OCI-LY1 (cell line): ENCODE measurements at regions not wholly inside any gene's neighbourhood (a gene's known extent, or its start where the extent isn't known, plus 50 kb on each side); places are given as distances from the start of the nearest gene placed in this dataset.

Source experiments
- CTCF ChIP-seq: fragments of 200-600 bp; sonication (generic), shearing (Covaris generic); IDR thresholded peaks from 2 replicates; pipeline ENCODE4 v1.5.1; 2017; ENCODE audit warnings: mild to moderate bottlenecking, antibody characterized with exemption, low read length, moderate library complexity, mixed read lengths
- EZH2 ChIP-seq: fragments of 200-600 bp; sonication (generic), shearing (Covaris generic); IDR thresholded peaks from 2 replicates; pipeline ENCODE4 v1.8.0; 2017; ENCODE audit warnings: borderline replicate concordance, mixed run types, mild to moderate bottlenecking, antibody characterized with exemption, low read length, moderate library complexity, mixed read lengths

GRCh38 chr5:21181609-21182125, 1193.7 kb upstream of the CDH18 start:
- TF ChIP-seq EZH2, result no peak
- no peak for TF ChIP-seq CTCF
